GM18861 (cell line): ENCODE measurements at regions not wholly inside any gene's neighbourhood (a gene's known extent, or its start where the extent isn't known, plus 50 kb on each side); places are given as distances from the start of the nearest gene placed in this dataset.

Experiments used
- ATAC-seq: cut with Tn5 transposase; IDR thresholded peaks from one replicate; pipeline ENCODE4 v1.9.1; 2021; ENCODE audit not compliant: unreplicated experiment

DNA sequence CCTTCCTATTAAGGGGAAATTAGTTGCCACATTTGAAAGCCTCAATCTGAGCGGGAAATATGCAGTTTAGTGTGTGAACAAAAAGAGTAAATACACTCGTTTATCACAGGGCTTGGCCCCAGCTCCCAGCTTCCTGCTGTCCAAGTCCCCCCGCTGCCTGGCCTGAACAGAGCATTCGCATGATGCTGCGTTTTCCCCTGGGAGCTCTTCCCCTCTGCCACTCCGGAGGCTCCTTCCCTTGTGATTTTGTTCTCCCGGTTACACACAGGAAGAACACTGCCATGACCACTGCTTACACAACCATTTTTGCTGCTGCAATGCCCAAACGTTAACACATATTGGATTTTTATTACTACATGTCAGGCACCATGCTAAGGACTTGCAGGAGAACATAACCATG is 120.7 kb upstream of the ADARB2 start:
- ATAC-seq: no peak

DNA sequence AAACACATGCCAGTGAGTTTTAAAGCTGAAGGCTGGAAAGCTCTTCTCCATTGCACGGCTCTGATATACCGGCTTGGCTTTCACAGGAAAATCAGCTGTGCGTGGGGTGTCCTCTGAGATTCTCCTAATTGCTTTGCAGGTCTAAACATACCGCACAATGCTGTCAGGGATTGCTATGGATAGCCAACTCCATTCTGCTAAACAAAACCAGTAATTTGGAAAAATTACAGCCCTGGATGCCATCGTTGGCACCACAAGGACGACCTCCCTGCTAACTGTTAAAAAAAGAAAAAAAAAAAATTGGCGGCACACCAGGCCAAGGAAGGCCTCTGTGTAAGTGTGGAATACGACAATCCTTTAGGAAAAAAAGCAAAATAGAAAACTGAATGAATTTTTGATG is 118.6 kb upstream of the ADARB2 start:
- ATAC-seq: no peak

DNA sequence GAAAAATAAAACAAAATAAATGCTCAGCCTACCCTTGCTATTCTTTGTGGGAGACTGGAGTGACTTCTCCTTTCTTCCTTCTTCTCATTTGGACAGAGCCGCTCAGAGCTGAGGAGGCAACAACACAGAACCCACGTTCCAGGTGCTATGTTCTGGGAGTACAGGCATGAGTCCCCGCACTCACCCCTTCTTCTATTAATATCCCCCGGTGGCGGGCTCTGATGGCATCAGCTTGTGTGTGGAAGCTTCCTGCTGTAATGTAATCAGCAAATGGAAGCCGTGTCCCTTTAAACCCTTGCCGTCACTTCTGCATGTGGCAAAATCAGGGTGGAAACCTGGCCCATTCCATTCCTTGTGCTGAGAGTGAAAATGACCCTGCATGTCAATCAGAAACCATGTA is 116.9 kb upstream of the ADARB2 start:
- ATAC-seq: no peak

DNA sequence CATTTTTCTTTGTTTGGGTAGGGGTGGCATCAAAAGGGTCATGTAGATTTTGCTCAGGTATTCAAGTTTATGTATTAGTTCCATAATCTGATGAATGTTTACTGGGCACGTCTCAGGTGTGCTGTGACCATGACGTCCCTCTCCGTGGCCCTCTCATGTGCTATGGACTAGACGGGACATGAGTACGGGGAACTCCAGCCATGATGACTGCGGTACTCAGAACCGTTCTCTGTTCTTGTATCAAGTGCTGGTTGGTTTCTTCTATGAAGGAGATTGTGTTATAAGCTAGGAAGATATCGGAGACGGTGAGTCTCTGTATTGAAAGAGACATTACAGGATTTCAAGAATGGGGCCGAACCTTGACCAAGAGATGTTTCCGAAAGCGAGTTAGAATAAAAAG is 116.5 kb upstream of the ADARB2 start:
- no peak for ATAC-seq

DNA sequence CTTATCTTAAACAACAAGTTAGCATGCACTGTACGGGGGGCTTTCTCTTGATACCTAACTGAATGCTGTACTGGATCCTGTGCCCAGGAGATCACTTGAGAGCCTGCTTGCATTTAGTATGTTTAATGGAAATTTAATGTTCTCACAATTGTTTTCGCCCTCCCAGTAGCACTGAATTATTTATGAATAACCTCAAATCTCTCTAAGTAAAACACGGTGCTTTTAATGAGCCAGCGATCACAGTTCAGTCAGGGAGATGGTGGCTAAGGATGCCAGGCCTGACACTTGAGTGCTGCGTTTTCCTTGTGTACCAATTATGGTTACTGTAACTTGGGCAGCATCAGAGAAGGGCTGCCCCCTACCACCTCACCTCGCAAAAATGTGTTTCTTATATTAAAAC is 115.5 kb upstream of the ADARB2 start:
- ATAC-seq: no peak

DNA sequence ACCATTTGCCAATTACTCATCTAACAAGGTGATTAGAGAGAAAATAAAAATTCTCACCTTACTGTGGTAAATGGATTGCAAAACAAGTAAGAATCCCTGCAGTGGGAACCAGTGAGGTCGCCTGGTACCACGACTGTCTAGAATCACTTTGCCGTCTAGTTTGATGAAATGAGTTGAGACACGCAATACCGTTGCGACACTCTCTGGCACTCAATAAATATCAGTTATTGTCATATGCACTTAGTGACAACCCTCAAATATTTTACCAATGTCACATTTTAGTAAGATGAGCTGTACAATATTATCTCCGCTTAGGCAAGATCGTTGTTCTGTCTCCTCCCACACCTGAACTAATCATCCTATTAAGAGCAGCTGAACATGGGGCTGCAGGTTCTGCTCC is 114.4 kb upstream of the ADARB2 start:
- no peak for ATAC-seq

DNA sequence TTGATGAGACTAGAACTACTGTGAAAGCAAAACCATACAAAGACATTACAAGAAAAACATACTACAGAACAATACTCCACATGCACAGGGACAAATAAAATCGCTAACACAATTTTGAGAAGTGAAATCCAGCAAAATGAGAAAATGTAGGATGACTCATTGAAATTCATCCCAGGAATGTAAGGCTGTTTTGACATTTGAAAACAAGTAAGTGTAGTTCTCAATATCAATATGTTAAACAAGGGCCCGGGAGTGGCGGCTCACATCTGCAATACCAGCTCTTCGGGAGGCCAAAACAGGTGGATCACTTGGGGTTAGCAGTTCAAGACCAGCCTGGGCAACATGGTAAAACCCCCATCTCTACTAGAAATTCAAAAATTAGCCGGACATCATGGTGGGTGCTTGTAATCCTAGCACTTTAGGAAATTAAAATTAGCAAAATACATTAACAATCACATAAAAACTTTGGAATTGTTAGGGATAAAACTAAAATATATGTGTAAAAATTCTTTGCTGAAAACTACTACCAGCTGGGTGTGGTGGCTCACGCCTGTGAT is 113.7 kb upstream of the ADARB2 start:
- ATAC-seq: no peak

DNA sequence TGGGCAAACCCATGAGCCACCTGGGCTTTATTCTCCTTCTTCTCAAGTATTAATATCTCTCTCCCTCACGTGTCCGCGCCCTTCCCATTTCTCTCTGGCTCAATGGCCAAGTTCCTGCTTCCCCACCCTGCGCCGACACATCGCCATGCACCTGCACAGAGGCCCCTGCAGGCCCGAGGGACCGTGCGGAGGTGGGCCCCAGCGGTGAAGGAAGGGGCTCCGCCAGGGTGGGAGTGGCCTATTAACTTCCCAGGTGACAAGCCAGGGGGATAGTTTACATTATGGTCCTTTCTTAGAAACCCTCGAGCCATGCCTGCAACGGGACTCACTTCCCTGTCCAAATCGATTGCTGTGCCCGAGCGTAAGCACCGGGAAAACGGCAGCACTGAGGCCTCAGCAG is 110.0 kb upstream of the ADARB2 start:
- ATAC-seq: no peak

DNA sequence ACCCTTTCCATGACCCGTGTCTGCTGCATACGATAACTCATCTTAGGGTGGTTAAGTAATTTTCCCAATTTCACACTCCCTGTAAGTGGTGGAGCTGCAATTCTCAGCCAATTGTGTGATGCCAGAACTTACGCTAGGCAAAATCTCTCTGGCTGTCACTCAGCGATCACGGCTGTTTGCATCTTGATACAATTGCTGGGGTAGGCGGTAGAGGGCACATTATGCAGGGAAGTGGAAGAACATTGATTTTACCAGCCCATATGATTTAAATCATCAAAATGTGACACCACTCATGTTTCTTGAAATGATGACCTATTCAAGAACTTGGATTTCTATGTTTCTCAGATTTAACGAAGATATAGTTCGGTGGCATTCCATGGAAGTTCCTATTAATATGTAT is 108.7 kb upstream of the ADARB2 start:
- no peak for ATAC-seq

DNA sequence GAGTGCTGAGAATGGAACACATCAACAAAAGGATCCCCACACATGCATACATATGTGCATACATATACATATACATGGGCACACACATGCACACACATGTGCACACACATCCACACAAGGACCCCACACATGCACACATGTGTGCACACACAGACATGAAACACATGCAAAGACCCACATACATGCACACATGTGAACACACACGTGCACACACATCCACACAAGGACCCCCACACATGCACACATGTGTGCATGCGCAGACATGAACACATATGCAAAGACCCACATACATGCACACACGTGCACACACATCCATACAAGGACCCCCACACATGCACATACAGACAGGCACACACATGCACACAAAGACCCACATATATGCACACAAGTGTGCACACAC is 104.4 kb upstream of the ADARB2 start:
- no peak for ATAC-seq

DNA sequence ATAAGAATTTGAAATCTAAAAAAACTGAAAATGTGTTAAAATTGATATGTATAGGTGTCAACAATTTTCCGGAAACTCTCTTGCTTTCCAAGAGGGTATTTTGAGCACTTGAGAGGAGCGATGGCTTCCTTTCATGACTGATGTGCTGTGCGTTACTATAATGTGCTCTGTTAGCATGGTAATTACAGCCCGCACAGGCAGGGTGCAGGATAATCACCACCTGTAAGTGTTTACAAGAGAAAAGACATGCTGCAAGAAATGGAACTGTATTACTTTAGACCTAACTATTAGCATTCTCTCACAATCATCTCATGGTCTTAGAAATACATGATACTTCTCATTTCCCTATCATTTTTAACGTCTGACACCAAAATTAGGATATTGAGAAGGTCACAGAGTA is 92.4 kb upstream of the ADARB2 start:
- no peak for ATAC-seq

DNA sequence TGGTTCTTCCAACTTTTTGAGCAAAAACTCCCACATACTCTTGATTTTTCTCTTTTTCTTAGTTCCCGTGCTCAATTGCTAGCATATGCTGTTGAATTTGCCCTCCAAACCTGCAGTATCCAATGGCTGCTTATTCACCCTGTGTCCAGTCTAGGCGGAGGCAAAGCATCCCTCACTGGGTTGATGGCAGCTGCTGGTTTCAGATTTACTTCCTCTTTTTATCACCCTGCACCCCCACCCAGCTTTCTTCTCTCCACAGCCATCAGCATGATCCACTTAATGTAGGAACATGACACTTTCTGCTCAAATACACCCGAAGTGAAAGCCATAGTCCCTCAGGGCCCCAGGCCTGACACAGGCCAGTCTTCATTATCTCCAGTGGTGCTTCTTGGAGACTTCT is 87.6 kb upstream of the ADARB2 start:
- no peak for ATAC-seq

DNA sequence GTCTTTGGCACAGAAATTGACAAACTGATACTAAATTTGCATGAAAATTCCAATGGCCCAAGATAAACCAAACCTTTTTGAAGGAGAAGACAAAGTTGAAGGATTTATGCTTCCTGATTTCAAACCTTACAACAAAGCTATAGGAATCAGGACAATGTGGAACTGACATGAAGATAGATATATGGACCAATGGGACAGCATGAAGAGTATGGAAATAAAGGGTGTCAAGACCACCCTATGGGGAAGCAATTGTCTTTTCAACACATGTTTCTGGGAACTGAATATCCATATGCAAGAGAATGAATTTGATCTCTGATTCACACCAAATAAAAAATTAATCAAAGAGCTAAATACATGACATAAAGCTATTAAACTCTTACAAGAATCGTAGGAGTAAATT is 77.2 kb upstream of the ADARB2 start:
- no peak for ATAC-seq

DNA sequence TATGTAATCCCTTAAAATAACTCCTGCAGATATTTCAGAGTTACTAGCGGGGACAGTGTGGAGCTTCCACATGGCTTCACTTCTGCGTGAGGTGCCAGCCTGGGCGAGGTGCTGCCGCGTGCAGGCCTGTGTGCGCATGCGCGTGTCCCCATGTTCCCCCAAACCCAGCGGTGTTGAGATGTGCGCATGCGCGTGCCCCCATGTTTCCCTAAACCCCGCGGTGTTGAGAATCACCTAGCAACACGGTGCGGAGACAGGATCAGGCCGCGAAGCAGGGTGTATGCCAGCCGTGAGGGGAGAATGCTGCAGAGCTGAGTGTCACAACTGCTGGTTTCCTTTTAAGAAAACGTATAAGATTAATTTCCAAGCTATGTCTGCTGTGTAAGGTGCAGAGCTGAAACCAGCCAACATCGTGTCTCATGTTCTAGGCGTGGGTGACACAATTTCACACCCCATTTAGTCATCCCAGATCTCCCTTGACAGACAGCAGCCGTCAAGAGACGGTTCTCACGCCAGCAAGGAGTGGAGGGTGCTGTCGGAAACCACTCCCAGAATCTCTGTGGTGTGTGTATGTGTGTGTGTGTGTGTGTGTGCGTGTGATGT is 71.9 kb upstream of the ADARB2 start:
- no peak for ATAC-seq

DNA sequence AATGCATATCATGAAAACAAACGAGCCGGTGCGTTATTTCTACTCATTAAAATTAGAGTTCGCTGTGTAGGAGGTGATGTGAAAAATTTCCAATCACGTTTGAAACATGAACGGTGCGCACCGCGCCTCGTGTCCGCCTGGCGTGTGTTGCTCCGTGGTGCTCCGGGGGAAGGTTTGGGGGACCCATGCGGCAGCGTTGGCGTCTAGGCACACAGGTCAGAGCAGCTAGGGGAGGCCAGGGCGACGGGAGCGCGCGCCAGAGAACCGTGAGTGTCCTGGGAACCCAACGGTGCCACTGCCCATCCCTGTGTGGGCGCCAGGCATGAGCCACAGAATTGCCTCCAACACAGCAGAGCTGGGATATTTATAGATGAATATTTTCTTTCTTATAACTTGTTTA is 70.6 kb upstream of the ADARB2 start:
- no peak for ATAC-seq

DNA sequence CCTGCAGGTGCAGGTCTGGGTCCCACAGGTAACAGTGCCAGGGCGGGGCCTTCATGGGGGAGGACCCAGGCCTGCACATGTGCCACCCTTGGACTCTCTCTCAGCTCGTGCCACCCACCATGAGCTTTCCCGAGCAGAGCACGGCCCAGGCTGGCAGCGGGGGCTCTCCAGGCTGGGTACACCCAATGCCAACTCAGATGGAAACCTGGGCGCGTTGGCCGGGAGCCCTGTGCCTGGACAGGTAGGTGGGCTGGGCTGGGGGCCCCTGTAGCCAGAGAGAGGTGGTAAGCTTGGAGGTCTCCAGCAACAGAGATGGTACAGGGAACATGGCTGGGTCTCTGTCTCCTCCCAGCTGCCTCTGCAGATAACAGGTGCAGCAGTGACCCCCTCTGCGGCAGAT is 69.9 kb upstream of the ADARB2 start:
- no peak for ATAC-seq

DNA sequence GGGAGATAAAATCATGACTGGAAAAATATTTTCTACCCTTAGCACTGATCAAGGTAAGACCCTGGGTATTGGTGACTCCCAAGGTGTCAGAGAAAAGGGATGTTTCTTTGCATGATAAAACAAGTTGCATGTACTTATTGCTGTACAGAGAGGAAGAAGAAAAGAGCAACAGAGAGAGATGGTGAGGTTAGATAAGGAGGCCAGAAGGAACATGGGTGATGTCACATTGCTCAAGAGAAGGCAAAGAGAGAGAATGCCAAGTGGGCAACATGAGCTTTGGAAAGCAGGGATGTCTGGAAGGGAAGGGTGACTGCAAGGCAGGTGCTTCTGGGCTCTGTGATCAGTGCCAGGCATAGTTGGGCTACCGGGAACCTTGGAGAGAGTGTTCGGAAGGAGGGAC is 65.1 kb upstream of the ADARB2 start:
- ATAC-seq: no peak

DNA sequence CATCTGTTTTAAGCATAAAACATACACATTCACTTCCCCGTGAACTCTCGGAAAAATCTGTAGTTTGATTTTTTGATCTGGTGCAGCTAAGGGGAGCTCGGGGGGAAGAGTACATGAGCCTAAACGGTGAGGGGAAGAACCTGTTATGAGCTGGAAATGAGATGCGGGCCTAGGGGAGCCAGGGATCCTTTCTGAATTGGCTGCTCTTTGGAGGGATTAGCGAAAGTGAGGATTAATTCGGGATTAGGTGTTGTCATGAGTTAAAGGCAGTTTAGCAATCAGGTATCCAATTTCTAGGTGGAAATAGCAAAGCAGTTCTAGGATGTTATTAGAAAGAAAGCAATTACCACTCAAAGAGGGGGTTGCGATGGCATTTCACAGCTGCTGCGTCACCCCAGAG is 51.1 kb upstream of the ADARB2 start:
- no peak for ATAC-seq
